ENCODE measurements at regions not wholly inside any gene's neighbourhood (a gene's known extent, or its start where the extent isn't known, plus 50 kb on each side); places are given as distances from the start of the nearest gene placed in this dataset.

DNA sequence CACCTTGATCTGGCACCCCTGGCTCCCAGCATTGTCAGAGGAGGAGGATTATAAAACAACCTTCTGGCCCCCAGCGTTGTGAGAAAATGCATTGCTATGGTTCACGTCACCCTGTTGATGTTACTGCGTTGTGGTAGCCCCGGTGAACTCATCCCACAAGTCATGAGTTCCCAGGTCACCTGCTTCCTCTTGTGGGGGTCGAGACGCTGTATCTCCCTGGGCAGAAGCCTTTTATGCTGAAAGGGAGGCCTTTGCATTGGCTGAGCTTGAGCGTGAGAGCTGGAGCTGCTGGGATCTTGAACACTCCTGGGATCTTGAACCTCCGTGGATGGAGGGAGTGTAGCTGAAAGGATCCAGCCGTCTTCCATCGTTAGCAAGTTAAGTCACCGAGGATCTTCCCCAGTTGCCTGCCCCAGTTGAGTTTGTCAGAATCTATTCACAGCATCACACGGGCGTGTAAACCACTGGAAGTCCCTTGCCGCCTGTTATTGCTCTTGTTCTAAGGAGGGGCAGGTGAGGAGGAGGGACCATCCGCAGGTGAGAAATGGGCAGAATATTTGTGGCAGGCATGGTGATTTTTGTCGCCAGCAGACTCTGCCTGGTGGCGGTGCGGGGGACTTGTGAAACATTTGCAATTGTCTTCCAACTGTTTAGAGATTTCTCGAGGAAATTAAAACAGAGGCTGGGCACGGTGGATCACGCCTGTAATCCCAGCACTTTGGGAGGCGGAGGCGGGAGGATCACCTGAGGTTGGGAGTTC, 299.9 kb downstream of the ASMT start:
- no peaks in the 10 kb centered on the region for H3K36me3 ChIP-seq
- no peak overlapping the region for H3K27ac ChIP-seq
- H3K27me3 ChIP-seq (replicated peaks in 1 of 7): peaks cover 0 to 5% (median 0%) of the 10 kb centered on the region in 7 donors
- H3K4me1 ChIP-seq: no peaks in the 10 kb centered on the region
- no peak for DNase-seq
- no peak overlapping the region for H3K4me3 ChIP-seq
- WGBS, 5 donors: 69 to 72% (median 69%) methylated on average over 19 to 23 of the region's 23 CpGs
- TF ChIP-seq, protein P1, sequence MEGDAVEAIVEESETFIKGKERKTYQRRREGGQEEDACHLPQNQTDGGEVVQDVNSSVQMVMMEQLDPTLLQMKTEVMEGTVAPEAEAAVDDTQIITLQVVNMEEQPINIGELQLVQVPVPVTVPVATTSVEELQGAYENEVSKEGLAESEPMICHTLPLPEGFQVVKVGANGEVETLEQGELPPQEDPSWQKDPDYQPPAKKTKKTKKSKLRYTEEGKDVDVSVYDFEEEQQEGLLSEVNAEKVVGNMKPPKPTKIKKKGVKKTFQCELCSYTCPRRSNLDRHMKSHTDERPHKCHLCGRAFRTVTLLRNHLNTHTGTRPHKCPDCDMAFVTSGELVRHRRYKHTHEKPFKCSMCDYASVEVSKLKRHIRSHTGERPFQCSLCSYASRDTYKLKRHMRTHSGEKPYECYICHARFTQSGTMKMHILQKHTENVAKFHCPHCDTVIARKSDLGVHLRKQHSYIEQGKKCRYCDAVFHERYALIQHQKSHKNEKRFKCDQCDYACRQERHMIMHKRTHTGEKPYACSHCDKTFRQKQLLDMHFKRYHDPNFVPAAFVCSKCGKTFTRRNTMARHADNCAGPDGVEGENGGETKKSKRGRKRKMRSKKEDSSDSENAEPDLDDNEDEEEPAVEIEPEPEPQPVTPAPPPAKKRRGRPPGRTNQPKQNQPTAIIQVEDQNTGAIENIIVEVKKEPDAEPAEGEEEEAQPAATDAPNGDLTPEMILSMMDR (IDR thresholded peaks at IDR 0.05 in 8 of 11, conservative IDR thresholded peaks at IDR 0.05 in 3 of 11): no peak
- TF ChIP-seq POLR2AphosphoS5 (IDR thresholded peaks at IDR 0.05) (no peak), POLR2A (IDR thresholded peaks at IDR 0.05) (no peak)
- peaks cover 0 to 11% (median 0%) of the 10 kb centered on the region in 8 donors for H3K9me3 ChIP-seq
- intact Hi-C loops (cut with DNase I; ENCODE audit: low total_unique reads): no loop called here

DNA sequence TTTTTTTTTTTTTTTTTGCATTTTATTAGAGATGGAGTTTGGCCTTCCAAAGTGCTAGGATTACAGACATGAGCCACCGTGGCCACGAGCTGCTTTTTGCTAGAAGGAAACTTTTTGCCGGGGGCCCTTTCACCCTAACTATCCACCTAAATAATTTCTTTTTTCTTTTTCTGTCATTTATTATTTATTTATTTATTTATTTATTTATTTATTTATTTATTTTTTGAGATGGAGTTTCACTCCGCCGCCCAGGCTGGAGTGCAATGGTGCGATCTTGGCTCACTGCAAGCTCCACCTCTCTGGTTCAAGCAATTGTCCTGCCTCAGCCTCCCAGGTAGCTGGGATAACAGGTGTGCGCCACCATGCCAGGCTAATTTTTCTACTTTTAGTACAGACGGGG, 303.9 kb downstream of the ASMT start:
- Histone ChIP-seq H3K9me3 (peaks cover 0 to 11% (median 0%) of the 10 kb centered on the region in 8 donors), H3K27ac (no peak overlapping the region), H3K4me3 (no peak overlapping the region), H3K36me3 (no peaks in the 10 kb centered on the region), H3K27me3 (replicated peaks in 1 of 7) (peaks cover 0 to under 1% (median 0%) of the 10 kb centered on the region in 7 donors), H3K4me1 (no peaks in the 10 kb centered on the region)
- intact Hi-C loops (cut with DNase I; ENCODE audit: low total_unique reads): no loop called here
- WGBS, 5 donors: 93 to 99% (median 95%) methylated on average over 8 of the region's 8 CpGs
- DNase-seq: no peak
- TF ChIP-seq POLR2A (IDR thresholded peaks at IDR 0.05): no peak

DNA sequence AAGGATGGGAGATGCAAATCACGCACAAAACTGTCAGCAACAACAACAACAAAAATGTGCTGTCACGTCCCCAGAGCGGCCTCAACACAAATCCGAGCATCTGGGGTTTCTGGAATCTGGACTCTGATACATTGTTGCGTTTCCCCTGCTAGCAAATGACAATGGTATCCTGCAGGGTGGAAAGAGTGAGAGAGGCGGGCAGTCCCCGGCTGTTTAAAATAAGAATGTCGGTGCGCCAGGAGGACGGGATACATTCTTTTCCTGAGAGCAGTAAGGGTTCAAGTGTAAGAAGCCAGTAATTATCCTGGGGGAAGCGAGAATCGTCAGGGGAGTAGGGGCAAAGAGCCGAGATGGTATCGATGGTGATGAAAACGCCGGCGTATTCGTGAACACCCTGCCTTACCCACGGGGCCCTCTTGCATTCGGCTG, 310.2 kb downstream of the ASMT start:
- H3K27me3 ChIP-seq (replicated peaks in 1 of 7): peaks cover 0 to 18% (median 0%) of the 10 kb centered on the region in 7 donors
- no peak overlapping the region for H3K27ac ChIP-seq
- H3K36me3 ChIP-seq: no peaks in the 10 kb centered on the region
- 6 to 14% (median 11%) methylated on average over 20 of the region's 20 CpGs for WGBS, 5 donors
- H3K9me3 ChIP-seq: no peaks in the 10 kb centered on the region
- no peak for DNase-seq
- TF ChIP-seq POLR2A (IDR thresholded peaks at IDR 0.05) (no peak), POLR2AphosphoS5 (IDR thresholded peaks at IDR 0.05) (no peak)
- TF ChIP-seq, protein P1 (IDR thresholded peaks at IDR 0.05 in 8 of 11, conservative IDR thresholded peaks at IDR 0.05 in 3 of 11): no peak
- intact Hi-C loops (cut with DNase I; ENCODE audit: low total_unique reads): no loop called here
- no peak overlapping the region for H3K4me3 ChIP-seq
- H3K4me1 ChIP-seq: no peaks in the 10 kb centered on the region

DNA sequence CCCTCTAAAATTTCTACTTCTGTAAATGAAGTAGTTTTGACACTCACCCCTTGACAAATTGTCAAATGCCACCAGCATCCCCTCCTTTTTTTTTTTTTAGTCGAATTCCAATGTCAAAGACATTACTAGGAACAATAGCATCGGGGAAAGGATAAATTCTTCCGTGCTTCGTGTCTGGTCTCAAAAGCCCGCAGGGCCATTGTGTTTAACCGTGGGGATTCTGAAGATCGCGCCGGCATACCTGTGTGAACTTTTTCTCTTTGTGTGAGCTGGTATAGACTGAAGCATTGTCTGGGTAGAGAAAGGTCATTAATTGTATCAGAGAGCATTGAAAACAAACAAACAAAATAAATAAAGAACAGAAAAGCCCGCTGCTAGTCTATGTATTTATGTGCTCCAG, 313.9 kb downstream of the ASMT start:
- Histone ChIP-seq H3K4me3 (no peak overlapping the region), H3K9me3 (no peaks in the 10 kb centered on the region), H3K27ac (no peak overlapping the region), H3K27me3 (replicated peaks in 1 of 7) (peaks cover 0 to 18% (median 0%) of the 10 kb centered on the region in 7 donors), H3K36me3 (no peaks in the 10 kb centered on the region), H3K4me1 (no peaks in the 10 kb centered on the region)
- 81 to 95% (median 88%) methylated on average over 10 of the region's 10 CpGs for WGBS, 5 donors
- intact Hi-C loops (cut with DNase I; ENCODE audit: low total_unique reads): no loop called here
- TF ChIP-seq POLR2A (IDR thresholded peaks at IDR 0.05) (no peak), POLR2AphosphoS5 (IDR thresholded peaks at IDR 0.05) (no peak)
- TF ChIP-seq, protein P1 (IDR thresholded peaks at IDR 0.05 in 8 of 11, conservative IDR thresholded peaks at IDR 0.05 in 3 of 11): no peak
- no peak for DNase-seq

All from spleen (tissue), 11 donors.